IPS DF 19.7 (cell line): ENCODE measurements at regions not wholly inside any gene's neighbourhood (a gene's known extent, or its start where the extent isn't known, plus 50 kb on each side); places are given as distances from the start of the nearest gene placed in this dataset.
"Not testable (repeated sequence)": the region's sequence is repeated elsewhere in the genome, so short reads cannot be mapped to it uniquely, and the experiment has no call there.

Experiments
- DNase-seq: peaks from one replicate; pipeline ENCODE4 v3.0.0-alpha.2; 2013; ENCODE audit warnings: low read depth, low spot score

DNA sequence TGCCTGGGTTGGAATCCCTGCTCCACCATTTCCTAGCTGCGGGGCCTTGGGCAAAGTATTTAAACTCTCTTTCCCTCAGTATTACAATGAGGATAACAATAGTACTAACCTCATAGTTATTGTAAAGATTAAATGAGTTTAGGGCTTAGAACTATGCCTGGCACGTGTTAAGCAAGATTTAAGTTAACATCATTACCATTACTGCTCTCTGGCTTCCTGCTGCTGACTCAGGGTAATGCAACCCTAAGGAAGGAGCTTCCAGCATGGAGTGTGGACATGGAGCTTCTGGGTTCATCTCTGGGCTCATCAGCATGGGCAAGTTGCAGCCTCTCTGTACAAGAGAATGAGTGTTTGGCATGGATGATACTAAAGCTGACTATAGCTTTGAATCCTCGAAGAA is 374.2 kb upstream of the MAP2 start:
- DNase-seq, result no peak

DNA sequence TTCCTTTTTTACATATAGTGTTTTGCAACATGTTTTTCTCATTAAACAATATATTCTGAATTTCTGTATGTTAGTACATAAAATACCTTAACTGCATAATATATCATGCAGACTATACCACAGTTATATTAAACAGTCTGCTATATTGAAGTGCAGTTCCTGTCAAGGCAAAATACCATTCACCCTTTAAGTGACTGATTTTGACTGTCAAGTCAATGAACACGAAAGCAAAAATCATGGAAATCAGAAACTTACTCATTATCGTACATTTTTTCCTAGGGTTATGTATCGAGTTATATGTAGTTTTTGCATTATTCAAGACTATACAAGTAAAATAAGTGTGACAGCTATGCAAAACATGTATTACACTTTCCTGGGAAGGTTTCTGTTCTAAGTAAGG is 361.6 kb upstream of the MAP2 start:
- no peak for DNase-seq

DNA sequence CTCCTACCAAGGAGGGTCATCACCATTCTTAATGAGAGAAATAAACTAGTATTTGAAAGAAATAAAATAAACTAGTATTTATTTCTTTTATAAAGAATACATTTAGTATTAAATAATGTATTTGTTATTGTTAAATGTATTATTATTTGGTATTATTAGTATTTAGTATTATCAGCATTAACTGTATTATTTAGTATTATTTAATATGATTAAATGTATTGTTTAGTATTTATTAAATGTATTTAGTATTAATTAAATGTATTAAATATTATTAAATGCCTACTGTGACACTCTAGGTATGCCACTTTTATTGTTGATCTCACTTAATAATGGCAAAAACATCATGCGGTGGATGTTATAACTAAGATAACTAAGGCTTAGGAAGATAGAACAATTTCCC is 353.6 kb upstream of the MAP2 start:
- DNase-seq, result no peak

DNA sequence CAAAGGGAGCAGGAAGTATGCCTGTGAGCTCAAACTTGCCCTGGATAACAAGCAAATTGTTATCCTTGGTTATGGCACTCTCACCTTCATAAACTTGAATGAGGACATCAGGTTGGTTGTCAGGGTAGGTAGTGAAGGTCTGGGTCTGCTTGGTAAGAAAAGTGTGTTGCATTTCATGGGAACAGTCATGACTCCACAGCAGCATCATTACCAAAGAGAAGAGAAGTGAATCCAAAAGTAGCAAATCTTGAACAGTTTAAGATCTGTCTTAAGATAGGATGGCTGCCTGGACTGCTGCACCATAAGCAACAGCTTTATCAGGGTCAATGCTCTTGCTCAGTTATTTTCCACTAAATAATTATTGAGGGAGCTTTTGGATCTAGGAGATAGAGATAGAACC is 350.7 kb upstream of the MAP2 start:
- DNase-seq, result no peak

DNA sequence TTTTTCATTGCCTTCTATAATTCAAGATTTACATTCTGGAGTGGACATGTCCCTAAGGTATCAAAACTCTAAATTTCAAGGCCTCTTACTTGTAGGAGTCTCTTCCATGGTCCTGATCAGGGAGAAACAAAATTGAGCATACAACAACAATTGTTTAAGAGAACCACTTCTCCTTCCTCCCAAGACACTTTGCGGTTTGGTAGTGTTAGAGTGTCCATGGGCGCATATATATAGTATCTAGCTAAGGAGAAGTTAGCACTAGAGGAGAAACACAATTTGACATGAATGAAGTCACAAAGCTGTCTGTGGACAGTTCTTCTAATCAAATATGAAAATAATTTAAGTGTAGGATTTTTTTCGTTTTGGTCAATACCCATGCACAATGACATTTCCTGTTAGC is 349.1 kb upstream of the MAP2 start:
- no peak for DNase-seq

DNA sequence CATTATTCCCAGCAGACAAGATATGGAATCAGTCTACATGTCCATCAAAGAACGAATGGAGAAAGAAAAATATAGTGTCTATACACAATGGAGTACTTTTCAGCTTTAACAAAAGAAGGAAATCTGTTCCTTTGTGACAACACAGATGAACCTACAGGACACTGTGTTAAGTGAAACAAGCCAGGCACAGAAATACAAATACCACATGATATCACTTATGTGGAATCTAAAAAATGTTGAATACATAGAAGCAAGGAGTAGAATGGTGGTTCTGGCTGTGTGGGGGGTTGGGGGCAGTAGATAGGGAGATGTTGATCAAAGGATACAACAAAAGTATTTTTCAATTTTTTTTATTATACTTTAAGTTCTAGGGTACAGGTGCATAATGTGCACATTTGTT is 347.7 kb upstream of the MAP2 start:
- no peak for DNase-seq

DNA sequence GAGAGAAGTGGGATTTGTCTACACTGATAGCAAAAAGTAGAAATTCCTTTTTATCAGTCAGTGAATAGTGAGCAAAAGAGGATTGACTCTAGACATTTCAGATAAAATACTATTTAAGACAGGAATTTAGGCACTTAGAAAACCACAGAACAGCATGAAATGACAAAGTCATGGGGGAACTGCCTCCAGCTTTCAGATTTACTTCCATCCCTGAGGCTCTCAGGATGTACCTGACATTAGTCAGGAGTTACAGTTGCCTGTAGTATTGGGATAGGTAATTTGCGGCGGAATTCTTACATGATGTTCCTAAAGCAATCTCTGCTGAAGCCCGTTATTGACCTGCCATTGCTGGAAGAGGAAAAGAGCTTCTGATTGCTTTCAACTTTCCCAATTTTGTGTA is 337.1 kb upstream of the MAP2 start:
- DNase-seq, result no peak

DNA sequence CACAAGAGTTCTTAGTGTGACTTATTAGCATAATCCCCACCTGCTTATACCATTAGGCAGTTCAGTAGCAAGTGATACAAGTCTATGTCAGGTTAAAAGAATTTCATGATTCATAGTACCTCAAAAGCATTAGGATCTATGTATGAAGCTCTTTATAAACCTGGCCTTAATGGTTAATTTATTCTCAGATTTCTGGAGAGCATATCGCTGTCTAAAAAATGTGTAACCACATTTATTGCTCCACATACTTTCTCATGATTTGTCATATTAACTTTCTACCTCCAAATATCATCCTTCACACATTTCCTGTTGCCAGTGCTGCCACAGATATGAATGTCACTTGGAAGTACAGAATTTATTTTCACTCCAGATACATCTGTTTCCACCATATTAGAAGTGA is 332.8 kb upstream of the MAP2 start:
- no peak for DNase-seq

DNA sequence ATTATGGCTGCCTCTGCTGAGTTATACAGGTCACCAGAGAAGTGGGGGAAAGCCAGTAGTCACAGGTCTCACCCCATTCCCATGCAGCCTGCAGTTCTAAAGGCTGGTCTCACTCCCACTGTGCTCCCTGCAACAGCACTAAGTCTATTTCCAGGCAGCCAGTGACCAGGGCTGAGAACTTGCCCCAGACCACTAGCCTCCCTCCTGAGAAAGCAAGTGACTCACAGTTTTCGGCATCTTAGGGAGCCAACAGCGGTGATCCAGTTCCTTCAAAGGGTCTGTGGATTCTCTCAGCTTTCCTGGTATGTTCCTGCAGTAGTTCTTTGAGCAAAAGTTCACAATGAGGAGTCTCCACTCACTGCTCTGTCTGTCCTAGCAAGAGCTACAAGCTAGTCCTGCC is 329.6 kb upstream of the MAP2 start:
- no peak for DNase-seq

DNA sequence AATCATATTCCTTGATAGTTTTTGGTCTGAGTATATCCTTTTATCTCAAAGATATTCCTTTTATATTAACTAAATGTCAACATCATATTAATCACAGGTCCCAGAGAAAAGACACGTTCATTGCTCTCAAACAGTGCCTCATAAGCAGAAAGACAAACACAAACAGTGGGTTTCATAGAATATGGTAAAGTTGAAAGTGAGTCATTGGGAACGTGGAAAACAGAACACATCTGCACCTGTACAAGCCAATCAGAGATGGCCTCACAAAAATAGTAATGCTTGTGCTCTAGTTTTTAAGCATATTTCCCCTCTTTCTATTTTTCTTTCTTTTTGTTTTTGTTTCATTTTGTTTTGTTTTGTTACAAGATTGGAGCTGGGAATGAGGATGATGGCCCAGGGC is 328.4 kb upstream of the MAP2 start:
- DNase-seq, result no peak

DNA sequence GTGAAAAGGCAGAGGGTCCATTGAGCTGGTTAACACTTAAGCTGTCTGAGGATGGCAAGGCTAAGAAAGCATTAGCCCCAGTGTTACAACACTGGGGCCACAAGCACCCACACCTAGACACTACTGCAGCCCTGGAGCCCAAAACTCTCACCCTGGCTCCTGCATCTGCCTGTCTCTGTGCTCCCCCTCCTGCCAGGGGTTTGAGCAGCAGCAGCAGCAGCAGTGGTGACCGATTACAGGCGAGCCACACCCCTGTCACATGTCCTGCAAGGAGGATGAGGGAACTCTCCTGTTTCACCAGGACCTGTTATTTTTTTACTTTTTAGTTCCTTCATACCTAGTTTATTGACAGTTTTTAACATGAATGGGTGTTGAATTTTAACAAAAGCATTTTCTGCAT is 326.7 kb upstream of the MAP2 start:
- no peak for DNase-seq

DNA sequence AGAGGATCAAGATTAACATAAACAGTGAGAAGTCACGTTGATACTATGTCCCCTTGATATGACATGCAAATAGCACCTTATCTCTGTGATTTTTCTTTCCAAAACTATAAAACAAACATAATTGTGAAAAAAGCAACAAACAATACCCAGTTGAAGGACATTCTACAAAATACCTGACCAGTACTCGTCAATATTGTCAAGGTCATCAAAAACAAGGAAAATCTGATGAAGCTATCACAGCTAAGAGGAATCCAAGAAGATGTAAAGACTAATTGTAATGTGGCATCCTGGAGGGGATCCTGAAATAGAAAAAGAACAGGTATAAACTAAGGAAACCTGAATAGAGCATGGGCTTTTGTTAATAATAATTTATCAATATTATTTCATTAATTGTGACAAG is 321.5 kb upstream of the MAP2 start:
- DNase-seq, result no peak

DNA sequence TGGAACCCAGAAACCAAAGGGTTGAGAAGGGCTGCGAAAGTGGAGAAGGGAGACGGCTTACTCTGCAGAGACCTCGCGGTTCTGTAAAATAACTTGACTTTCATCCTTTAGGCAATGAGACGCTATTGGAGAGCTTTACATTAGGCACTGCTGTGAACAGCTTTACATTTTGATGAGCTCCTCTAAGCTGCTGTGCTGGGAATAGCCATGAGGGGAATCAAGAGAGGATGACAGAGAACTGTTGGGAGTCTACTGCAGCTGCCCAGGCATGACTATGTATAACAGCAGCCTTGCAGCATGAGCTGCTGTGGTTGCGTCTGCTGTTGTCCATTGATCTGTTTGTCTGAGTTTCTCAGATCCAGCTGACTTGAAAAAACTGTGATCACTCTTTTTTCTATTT is 310.8 kb upstream of the MAP2 start:
- DNase-seq, result no peak

DNA sequence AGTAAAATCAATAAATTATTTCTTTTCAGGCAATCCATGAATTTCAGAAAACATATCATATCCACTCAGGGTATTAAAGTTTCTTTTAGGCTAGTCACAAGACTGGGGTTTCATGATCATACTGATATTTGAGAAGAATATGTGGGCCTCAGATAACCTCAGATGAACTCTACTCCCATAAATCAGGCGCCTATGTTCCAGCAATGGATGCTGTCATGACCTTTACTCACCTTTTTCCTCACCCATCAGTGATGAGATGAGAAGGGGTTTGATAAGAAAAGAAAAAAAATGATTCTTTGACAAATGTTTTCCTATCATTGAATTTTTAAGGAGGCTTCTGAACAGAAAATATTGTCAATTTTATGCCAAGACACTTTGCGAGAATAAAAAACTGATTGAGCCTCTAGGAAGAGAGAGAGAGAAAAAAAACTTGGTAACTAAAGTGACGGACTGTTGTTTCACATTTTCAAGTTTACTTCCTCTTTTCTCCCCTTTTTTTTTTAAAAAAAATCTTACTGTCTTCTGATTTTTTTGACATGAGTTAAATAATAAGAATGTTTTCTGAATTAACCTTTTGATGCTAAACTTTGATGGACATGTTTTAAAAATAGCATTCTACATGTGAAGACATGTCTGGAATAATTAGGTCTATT is 309.1 kb upstream of the MAP2 start:
- no peak for DNase-seq

DNA sequence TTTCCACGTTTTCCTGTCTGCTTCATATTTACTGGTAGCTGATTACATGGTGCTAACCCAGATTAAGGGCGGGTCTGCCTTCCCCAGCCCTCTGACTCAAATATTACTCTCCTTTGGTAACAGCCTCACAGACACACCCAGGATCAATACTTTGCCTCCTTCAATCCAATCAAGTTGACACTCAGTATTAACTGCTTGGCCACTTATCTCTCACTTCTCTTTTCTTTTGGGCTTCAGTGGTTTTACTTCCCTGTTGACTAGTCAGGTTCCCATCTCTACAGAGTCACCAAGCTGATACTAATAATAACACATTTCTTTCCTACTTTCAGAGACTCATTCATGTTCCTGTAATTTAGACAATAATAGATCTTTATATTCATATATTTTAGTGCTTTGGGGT is 302.2 kb upstream of the MAP2 start:
- no peak for DNase-seq

DNA sequence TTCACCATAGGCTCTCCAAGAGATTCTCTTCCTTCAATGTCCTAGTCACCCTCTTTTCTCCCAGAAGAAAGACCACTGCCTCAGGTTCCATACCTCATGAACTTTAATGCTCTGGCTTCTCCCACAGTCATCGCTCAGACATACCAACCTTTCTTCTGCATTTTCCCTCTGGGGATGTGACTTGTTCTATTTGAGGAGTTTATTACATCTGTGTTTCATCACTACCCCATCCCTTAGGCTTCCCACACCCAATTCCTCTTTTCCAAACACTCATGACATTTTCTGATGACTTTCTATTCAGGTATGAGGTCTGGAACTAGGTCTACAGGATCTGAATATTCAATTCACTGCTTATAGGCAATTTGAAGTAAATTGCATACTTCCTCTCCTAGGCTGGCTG is 298.6 kb upstream of the MAP2 start:
- DNase-seq, result no peak

DNA sequence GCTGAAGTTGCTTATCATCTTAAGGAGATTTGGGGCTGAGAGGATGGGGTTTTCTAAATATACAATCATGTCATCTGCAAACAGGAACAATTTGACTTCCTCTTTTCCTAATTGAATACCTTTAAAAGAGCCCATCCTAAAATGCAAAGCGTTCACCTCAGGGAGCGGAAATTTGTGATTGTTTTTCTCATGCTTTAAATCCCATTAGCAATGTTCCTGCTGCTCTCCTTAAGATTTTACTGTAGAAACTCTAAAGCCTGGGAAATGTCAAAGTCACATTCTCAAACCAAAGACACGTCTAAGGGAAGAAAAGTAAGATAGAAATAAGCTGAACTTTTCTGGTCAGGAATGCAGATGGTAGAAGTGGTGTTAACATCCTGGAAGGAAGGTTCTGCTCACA is 285.8 kb upstream of the MAP2 start:
- DNase-seq, result peak; percentile 70

DNA sequence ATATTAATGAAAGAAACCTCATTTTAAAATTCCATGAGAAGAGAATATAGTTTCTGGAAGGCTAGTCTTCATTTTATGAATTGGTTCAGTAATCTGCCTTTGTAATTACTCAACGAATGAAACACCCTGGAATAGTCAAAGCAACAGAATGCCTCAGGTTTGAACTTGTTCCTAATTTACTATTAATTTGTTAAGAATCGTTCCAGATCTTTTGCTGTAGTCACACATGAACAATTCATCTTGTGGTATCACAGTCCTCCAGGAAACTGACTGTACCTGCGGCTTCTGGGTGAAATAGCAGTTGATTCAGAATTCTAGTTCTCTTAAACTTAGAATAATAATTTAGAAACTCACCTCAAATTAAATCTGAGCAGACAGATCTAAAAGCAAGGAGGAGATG is 282.7 kb upstream of the MAP2 start:
- no peak for DNase-seq

DNA sequence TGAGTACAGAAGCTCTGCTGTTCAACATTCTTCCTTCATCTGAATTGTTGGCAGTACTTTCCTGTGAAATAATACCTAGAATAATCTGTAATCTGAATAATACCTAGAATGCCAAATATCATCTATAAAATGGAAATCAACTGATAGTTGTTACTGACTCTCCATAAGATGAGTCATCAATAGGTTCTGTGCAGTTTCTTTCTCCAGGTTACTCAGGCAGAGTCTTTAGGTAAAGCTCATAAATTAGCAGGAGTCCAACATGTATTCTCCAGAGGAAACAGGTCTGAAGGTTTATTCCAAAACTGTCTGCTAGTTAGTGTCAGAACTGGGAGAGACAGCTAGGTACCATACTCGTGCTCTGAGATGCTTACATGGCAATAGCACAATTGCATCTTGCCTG is 282.0 kb upstream of the MAP2 start:
- DNase-seq, result no peak

DNA sequence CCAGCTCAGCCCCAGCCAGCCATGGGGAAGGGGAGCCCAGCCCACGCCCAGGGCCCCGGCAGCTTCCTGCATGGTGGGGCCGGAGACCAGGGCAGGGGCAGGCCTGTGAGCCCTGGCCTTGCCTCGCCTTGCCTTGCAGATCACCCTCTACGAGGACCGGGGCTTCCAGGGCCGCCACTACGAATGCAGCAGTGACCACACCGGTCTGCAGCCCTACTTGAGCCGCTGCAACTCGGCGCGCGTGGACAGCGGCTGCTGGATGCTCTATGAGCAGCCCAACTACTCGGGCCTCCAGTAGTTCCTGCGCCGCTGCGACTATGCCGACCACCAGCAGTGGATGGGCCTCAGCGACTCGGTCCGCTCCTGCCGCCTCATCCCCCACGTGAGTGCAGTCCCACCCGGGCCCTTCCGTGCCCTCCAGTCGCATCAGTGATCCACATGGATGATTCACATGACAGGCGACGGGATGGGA is 278.6 kb upstream of the MAP2 start:
- not testable (repeated sequence) for DNase-seq

DNA sequence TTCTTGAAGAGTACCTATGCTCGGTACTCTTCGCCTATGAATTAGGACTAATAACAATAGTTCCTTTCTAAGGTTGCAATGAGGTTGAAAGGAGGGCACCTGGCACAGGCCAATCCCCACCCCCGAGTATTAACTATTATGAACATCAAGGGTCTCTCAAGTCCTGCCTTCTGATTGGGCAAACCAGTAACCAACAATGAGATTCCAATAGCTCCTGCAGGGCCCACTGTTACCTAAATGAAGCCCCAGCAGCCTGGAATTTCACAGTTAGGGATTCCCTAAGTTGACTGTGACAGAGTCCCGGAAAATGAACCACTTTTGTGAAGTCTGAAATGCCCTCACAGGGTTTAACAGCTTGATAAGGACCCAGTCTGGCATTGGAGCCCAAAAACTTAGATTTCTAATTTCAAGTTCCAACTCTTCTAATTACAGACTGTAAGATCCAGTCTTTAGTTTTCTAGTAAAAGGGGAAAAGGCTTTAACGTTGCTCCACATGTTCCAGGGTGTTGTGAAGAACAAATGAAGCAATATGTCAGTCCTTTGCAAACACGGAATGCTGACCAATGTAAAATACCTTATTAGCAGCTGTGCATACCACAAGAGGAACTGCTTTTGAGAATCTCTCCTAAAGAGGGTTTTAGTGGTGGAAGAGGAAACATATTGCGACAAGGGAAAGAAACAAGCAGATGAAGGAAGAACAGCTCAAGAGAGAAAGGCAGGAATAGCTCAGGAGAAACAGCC is 277.7 kb upstream of the MAP2 start:
- DNase-seq, result no peak

DNA sequence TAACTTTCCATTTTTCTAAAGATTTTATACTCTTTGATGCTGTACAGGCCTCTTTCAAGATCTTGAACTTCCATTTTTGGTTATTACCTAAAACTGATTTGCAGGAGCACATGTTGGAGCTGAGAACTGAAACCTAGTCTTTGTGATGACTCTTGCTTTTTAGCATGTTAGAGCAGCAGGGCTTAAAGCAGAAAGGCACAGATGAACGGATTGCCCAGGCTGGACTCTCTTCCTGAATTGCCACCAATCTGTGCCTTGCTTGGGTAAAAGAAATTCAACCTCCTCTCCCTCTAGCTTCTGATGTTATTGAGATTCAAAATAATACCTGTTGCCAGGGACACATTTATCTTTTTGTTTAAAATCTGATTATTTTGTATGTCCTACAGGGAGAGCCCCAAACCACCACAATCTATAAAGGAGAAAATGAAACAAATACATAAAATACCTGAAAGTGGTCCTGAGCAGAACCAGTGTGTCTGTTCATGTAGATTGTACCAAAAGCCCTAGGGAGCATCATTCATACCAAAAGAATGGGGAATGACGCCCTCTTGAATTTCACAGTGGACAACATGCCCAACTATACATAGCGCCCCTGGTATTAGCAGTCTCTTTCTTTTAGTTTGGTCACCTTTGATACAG is 277.0 kb upstream of the MAP2 start:
- DNase-seq, result no peak

DNA sequence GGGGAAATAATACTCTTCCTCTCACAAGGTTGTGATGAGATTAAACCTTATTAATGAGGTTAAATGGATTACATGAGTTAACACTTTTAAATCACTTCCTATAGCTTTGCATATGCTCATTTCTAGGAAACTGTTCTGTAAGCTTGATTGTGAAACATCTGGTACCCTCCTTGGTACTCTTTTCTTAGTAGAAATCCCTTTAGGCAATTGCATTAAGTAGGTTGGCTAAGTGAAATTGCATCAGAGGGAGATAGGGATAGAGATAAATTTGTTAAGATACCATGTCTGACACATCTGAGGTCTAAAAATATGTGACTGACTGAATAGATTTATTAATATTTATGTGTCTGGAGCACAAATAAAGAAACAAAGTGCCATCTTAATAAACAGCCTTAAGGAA is 275.9 kb upstream of the MAP2 start:
- no peak for DNase-seq
